Choroid plexus epithelial cell (primary cell): ENCODE measurements at regions not wholly inside any gene's neighbourhood (a gene's known extent, or its start where the extent isn't known, plus 50 kb on each side); places are given as distances from the start of the nearest gene placed in this dataset.
"Not testable (repeated sequence)": the region's sequence is repeated elsewhere in the genome, so short reads cannot be mapped to it uniquely, and the experiment has no call there.

ENCODE experiments used
- DNase-seq: peaks from one replicate; pipeline ENCODE4 v3.0.0-alpha.2; 2010; ENCODE audit warnings: low read depth
- H3K4me3 ChIP-seq: 2 replicates; pipeline ENCODE4 v1.5.1; 2011; ENCODE audit warnings: low read depth, mild to moderate bottlenecking, control low read depth, low read length, moderate library complexity
- CTCF ChIP-seq: conservative IDR thresholded peaks from 2 replicates; pipeline ENCODE4 v1.5.1; 2011; ENCODE audit warnings: low read depth, mild to moderate bottlenecking, control low read depth, inconsistent platforms, low read length, moderate library complexity

DNA sequence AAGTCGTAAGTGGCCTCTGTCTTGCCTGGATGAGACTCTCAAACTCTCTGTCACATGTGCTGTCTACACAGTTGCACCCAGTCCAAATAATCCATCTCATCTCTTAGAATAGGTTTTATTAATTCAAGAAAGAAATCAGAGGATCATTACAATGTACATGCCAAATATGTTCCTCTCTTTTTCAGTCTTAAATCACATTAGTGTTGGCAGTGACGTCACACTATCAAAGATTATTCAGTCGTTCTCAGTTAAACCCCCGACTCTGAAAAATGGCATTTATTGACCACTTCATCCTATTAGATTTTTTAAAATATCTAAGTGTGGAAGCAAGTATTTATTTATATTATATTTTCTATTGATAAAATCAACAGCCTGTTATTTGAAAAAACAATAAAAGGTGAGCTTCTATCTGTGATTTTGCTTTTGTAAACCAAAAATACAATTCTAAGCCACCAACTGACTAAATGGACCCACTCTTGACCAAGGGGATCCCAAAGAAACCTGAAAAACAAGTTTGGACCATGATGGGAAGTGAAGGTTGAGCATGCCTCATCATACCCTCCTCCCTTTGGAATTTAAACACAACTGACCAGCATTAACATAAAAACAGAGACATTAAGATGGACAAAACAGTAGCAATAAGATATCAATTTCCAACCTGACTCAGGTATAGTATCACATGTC is 1894.4 kb upstream of the LRRTM1 start:
- no peak for DNase-seq
- TF ChIP-seq CTCF = no peak
- no peak overlapping the region for H3K4me3 ChIP-seq

DNA sequence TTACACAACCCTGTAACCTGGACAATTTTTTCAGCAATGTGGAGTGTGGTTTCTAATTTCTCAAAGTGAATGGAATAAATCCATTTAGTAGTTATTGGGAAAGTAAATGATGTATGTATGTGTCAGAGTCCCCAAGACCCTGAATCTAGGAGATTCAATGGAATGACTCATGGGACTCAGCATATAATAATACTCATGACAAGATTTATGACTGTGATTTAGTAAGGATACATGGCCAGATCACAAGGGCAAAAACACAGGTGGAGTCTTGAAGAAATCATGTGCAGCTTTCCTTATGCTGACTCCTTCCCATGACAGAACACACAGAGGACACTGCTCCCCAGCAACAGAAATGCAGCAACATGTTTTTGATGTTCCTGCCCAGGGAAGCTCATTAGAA is 1877.7 kb upstream of the LRRTM1 start:
- no peak for DNase-seq
- TF ChIP-seq CTCF = no peak

GRCh38 chr2:82175210-82175609 is 1870.7 kb upstream of the LRRTM1 start:
- not testable (repeated sequence) for H3K4me3 ChIP-seq, DNase-seq

More for the DNA sequence above, 1877.7 kb upstream of the LRRTM1 start:
- H3K4me3 ChIP-seq = no peak overlapping the region

DNA sequence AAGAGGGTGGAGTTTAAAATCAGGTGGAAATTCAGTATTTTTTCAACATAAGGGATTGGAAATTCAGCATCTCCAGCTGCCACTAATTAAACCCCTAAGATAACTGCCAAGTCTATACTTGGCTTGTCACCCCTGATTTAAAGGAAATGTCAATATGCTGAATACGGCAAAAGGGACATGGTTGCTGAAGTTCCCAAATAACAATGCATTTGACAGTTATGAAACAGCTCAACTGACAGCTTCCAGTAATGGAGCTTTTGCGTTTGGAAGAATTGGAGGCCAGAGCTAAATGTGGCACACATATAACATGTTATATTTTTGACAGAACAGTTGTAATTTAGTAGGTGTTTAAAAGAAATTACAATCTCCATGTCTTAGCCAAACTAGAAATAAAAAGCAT is 1867.9 kb upstream of the LRRTM1 start:
- no peak for TF ChIP-seq CTCF
- no peak overlapping the region for H3K4me3 ChIP-seq
- DNase-seq = no peak

GRCh38 chr2:82169379-82169778 is 1864.8 kb upstream of the LRRTM1 start:
- H3K4me3 ChIP-seq = no peak overlapping the region
- no peak for TF ChIP-seq CTCF
- no peak for DNase-seq

DNA sequence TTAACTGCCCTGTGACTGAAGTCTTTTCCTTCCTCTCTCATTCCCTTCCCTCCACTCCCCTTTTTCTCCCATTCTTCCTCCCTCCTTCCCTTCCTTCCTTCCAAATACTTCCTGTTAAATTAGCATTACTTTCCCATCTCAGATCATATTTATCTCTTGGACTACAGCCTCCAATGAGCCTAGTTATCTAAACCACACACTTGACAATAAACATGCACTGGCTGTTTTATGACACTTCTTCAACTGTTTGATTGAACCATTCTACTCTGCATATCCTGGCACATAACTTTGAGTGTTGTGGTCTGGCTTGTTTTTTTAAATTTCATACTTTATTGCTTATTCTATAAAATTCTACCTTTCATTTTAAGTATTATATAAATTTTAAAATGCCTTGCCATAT is 1860.8 kb upstream of the LRRTM1 start:
- no peak overlapping the region for H3K4me3 ChIP-seq
- no peak for DNase-seq
- TF ChIP-seq CTCF = no peak

DNA sequence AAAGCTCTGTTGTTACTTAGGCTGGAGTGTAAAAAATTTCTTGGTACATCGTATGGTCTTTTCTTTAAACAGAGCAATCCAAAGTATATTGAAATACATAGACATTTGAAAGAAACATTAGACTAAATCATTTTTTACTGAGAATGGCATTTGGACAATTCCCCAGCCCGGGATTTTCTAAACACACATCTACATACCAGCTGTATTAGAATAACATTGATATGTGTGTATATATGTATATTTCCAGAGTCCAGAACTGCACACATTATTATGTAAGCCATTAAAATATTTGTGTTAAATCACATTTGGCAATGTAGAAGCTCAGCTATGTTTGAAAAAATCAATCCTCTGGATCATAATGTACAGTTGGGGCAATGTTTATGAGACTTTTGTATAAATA is 1853.6 kb upstream of the LRRTM1 start:
- H3K4me3 ChIP-seq = no peak overlapping the region
- no peak for TF ChIP-seq CTCF
- DNase-seq = no peak
